ENCODE measurements at regions not wholly inside any gene's neighbourhood (a gene's known extent, or its start where the extent isn't known, plus 50 kb on each side); places are given as distances from the start of the nearest gene placed in this dataset.

DNA sequence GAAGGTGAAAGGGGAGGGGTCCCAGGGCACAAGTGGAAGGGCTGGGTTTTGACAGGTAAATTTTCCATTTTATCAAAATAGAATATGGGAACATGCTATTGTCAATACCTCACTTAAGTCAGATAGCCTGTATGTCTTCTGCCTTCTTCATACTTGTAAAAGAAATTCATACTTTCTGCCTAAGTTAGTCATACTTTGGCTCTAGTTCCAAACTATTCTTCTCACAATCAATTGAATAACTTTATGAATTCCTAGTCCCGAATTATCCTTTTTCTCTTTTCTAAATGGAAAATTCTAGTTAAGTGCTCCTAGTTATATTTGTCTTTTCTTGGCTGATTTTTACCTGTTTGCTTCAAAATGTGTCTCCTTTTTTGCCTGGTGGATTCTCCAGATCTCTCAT lies 271.4 kb downstream of the CSNK1G3 start:
- no peak overlapping the region for H3K27ac ChIP-seq
- no peak for DNase-seq
- intact Hi-C loops (cut with DNase I) = no loop called here
- no peaks in the 10 kb centered on the region for H3K9me3 ChIP-seq
- no peaks in the 10 kb centered on the region for H3K36me3 ChIP-seq
- 64% methylated on average over 1 of the region's 1 CpG for WGBS (ENCODE audit: insufficient coverage, low coverage, low lambda C conversion rate, missing lambda C conversion rate)
- ATAC-seq = no peak
- no peaks in the 10 kb centered on the region for H3K4me1 ChIP-seq
- no peak overlapping the region for H3K4me3 ChIP-seq
- TF ChIP-seq, protein P1, sequence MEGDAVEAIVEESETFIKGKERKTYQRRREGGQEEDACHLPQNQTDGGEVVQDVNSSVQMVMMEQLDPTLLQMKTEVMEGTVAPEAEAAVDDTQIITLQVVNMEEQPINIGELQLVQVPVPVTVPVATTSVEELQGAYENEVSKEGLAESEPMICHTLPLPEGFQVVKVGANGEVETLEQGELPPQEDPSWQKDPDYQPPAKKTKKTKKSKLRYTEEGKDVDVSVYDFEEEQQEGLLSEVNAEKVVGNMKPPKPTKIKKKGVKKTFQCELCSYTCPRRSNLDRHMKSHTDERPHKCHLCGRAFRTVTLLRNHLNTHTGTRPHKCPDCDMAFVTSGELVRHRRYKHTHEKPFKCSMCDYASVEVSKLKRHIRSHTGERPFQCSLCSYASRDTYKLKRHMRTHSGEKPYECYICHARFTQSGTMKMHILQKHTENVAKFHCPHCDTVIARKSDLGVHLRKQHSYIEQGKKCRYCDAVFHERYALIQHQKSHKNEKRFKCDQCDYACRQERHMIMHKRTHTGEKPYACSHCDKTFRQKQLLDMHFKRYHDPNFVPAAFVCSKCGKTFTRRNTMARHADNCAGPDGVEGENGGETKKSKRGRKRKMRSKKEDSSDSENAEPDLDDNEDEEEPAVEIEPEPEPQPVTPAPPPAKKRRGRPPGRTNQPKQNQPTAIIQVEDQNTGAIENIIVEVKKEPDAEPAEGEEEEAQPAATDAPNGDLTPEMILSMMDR (IDR thresholded peaks at IDR 0.05) = no peak
- TF ChIP-seq POLR2A (IDR thresholded peaks at IDR 0.05) = no peak
- no peaks in the 10 kb centered on the region for H3K27me3 ChIP-seq

DNA sequence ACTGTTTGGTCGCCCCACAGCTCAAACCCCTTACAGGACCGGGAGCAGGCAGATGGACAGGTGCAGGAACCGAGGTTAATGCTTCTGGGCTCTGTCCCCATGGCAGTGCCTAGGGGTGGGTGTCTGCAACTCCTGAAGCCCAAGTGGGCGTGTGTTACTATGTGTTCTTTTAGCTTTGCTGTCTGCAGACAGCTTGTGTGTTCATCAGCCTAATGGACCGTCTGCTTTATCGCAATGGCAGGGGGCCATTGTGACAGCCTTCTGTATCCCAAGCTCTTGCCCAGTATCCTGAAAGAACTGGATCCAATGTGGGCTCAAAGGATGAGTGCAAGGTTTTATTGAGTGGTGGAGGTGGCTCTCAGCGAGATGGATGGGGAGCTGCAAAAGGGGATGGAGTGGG lies 266.7 kb downstream of the CSNK1G3 start:
- DNase-seq = no peak
- WGBS (ENCODE audit: insufficient coverage, low coverage, low lambda C conversion rate, missing lambda C conversion rate) = 69% methylated on average over 3 of the region's 7 CpGs
- ATAC-seq = no peak
- Histone ChIP-seq H3K36me3 (no peaks in the 10 kb centered on the region), H3K27ac (no peak overlapping the region), H3K27me3 (no peaks in the 10 kb centered on the region), H3K4me3 (no peak overlapping the region), H3K4me1 (no peaks in the 10 kb centered on the region), H3K9me3 (no peaks in the 10 kb centered on the region)
- TF ChIP-seq, protein P1 (IDR thresholded peaks at IDR 0.05) = no peak
- TF ChIP-seq POLR2A (IDR thresholded peaks at IDR 0.05) = no peak
- intact Hi-C loops (cut with DNase I) = no loop called here

DNA sequence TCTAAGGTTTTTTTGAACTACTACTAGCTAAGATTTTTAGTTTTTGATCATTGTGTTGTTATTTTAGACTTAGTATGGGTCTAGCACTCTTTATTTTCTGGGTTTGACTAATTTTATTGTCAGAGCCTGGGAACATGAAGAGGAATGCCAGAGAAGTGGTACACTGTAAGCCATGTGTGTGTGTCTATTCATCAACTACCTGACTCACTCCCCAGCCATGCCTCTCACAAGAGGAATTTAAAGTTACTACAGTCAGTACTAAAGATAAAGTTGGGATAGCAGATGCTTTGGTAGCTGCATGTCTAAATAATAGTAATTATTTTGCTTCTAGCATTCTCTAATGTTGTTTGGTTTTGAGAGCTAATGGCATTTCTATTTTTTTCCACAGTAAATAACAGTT lies 264.8 kb downstream of the CSNK1G3 start:
- Histone ChIP-seq H3K4me1 (no peaks in the 10 kb centered on the region), H3K9me3 (no peaks in the 10 kb centered on the region), H3K4me3 (no peak overlapping the region), H3K27ac (no peak overlapping the region), H3K36me3 (no peaks in the 10 kb centered on the region), H3K27me3 (no peaks in the 10 kb centered on the region)
- no peak for TF ChIP-seq POLR2A (IDR thresholded peaks at IDR 0.05)
- TF ChIP-seq, protein P1 (IDR thresholded peaks at IDR 0.05) = no peak
- DNase-seq (no peak), ATAC-seq (no peak)
- intact Hi-C loops (cut with DNase I) = no loop called here

DNA sequence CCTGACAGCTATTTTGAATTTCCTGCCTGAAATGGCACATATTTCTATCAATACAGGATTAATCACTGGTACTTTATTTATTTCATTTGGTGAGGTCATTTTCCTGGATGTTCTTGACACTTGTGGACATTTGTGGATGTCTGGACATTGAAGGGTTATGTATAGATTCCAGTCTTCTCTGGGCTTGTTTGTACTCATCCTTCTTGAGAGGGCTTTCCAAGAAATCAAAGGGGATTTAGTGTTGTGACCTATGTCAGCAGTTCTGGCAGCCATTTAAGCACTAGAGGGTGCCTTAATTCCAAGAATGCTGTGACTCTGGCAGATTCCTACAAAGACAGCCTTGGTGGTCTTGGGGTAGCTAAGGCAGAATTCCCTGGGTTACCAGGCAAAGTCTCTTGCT lies 259.7 kb downstream of the CSNK1G3 start:
- DNase-seq (no peak), ATAC-seq (no peak)
- H3K27ac ChIP-seq = no peak overlapping the region
- intact Hi-C loops (cut with DNase I) = no loop called here
- H3K36me3 ChIP-seq = no peaks in the 10 kb centered on the region
- no peaks in the 10 kb centered on the region for H3K27me3 ChIP-seq
- no peak for TF ChIP-seq POLR2A (IDR thresholded peaks at IDR 0.05)
- H3K9me3 ChIP-seq = no peaks in the 10 kb centered on the region
- H3K4me3 ChIP-seq = no peak overlapping the region
- no peaks in the 10 kb centered on the region for H3K4me1 ChIP-seq

DNA sequence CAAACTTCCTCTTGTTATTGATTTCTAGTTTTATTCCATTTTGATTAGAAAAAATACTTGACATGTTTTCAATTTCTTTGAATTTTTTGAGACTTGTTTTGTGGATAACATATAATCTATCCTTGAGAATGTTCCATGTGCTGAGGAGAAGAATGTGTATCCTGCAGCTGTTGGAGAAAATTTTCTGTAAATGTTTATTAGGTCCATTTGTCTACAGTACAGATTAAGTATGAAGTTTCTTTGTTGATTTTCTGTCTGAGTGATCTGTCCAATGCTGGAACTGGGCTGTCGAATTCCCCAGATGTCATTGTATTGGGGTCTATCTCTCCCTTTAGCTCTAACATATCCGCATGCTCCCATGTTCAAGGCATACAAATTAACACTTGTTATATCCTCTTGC lies 251.2 kb downstream of the CSNK1G3 start:
- Histone ChIP-seq H3K27me3 (no peaks in the 10 kb centered on the region), H3K27ac (no peak overlapping the region), H3K9me3 (no peaks in the 10 kb centered on the region), H3K36me3 (no peaks in the 10 kb centered on the region), H3K4me3 (no peak overlapping the region), H3K4me1 (no peaks in the 10 kb centered on the region)
- DNase-seq (no peak), ATAC-seq (no peak)
- WGBS (ENCODE audit: insufficient coverage, low coverage, low lambda C conversion rate, missing lambda C conversion rate) = 54% methylated on average over 2 of the region's 2 CpGs
- no peak for TF ChIP-seq POLR2A (IDR thresholded peaks at IDR 0.05)
- TF ChIP-seq, protein P1 (IDR thresholded peaks at IDR 0.05) = no peak
- intact Hi-C loops (cut with DNase I) = no loop called here

Measured in right lobe of liver (tissue), 6 donors.